ENCODE measurements at regions not wholly inside any gene's neighbourhood (a gene's known extent, or its start where the extent isn't known, plus 50 kb on each side); places are given as distances from the start of the nearest gene placed in this dataset.
"Not testable (repeated sequence)": the region's sequence is repeated elsewhere in the genome, so short reads cannot be mapped to it uniquely, and the experiment has no call there.

DNA sequence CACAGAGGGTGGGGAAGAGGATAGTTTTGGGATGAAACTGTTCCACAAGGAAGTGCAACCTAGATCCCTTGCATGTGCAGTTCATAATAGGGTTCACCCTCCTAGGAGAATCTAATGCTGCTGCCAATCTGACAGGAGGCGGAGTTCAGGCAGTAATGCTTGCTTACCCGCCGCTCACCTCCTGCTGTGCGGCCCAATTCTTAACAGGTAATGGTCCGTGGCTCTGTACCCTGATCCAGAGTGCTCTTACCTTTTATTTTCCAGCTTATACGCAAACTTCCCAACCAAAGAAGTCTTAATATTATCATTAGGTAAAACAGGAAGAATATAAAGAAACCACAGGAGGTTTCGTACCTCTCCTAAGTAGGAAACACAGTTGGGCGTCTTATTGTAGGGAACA lies 82.7 kb upstream of the CD302 start:
- ChIA-PET CTCF (no interaction called here), POLR2A (interaction anchor here (1.1 kb wide), 1 partner anchor 9 kb away, joined by 4 read pairs; no protein-coding TSS in a partner anchor)
- Mint-ChIP-seq H3K27ac (peak overlapping the region; percentile 88), H3K4me3 (no peak overlapping the region), H3K27me3 (no peaks in the 10 kb centered on the region), H3K36me3 (peaks cover 70% of the 10 kb centered on the region), H3K4me1 (ENCODE audit: low read depth) (peaks cover 52% of the 10 kb centered on the region), H3K9me3 (no peaks in the 10 kb centered on the region)
- intact Hi-C loops (cut with micrococcal nuclease), result no loop called here
- no peak for DNase-seq

DNA sequence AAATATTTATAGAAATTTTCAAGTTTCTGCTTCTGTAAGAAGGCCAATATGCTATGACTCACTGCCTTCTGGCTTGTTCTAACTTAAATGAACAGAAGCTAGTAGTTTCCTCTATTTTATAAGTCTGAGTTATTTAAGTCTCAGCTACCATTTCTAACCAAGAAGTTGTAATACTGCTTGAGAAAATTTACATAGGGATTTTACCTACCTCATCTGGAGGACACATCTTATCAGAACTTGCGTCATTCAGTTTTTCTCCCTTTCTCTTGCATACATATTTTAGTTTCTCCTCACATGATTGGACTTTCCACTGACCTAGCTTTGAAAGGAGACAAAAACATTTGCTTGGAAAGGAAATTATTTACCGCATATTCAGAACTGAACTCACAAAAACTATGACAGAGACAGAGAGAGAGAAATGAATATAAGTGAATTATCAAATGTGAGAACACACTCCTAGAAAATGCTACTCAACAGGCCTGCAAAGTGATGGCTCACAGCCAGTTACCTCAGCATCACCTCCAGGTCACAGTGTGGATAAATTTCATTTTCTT lies 81.1 kb upstream of the CD302 start:
- intact Hi-C loops (cut with micrococcal nuclease), result loop anchor here (1.0 to 5.0 kb wide), 11 partner anchors 12 to 1198 kb away; partner anchors contain the start of genes LY75 and MARCHF7
- Mint-ChIP-seq H3K9me3 (no peaks in the 10 kb centered on the region), H3K27me3 (no peaks in the 10 kb centered on the region), H3K4me1 (ENCODE audit: low read depth) (peaks cover 61% of the 10 kb centered on the region), H3K4me3 (no peak overlapping the region), H3K27ac (peak overlapping the region; percentile 88), H3K36me3 (peaks cover 71% of the 10 kb centered on the region)
- ChIA-PET CTCF (interaction anchor here (1.0 to 1.6 kb wide), 6 partner anchors 16 to 363 kb away, joined by 3 to 12 read pairs (median 5); partner anchors contain the start of gene LY75), POLR2A (interaction anchor here (0.8 to 1.6 kb wide), 8 partner anchors 11 to 44 kb away, joined by 3 to 19 read pairs (median 6); partner anchors contain the start of gene LY75)
- peak; percentile 72 for DNase-seq

DNA sequence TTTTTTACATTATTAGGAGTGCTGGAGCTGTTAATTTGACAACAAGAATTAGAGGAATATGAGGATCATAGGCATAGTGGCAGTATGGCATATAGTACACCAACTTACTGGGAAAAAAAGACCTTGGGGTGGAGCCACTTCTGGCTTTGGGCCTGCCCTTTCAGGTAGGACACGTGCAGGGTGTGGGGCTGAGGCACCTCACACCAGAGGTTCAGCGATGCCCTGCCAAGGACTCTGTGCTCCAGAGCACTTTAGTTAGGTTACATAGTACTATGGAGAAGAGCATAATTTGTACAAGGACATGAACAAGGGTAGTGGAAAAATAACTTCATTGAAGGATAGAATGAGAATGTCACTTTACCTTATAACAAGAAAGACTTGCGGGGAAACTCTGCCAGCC lies 77.1 kb upstream of the CD302 start:
- no peak for DNase-seq
- Mint-ChIP-seq H3K36me3 (peaks cover 69% of the 10 kb centered on the region), H3K4me1 (ENCODE audit: low read depth) (peaks cover 45% of the 10 kb centered on the region), H3K9me3 (no peaks in the 10 kb centered on the region), H3K27me3 (no peaks in the 10 kb centered on the region), H3K27ac (peak overlapping the region; percentile 73), H3K4me3 (no peak overlapping the region)
- intact Hi-C loops (cut with micrococcal nuclease), result loop anchor here (5.0 kb wide), 2 partner anchors 167 to 347 kb away; no protein-coding TSS in a partner anchor
- POLR2A ChIA-PET, result interaction anchor here (2.1 kb wide), 1 partner anchor 20 kb away, joined by 8 read pairs; no protein-coding TSS in a partner anchor
- CTCF ChIA-PET, result interaction anchor here (0.9 kb wide), 1 partner anchor 47 kb away, joined by 3 read pairs; no protein-coding TSS in a partner anchor

GRCh38 chr2:159873258-159873657 lies 75.2 kb upstream of the CD302 start:
- H3K4me1 Mint-ChIP-seq (ENCODE audit: low read depth), result peaks cover 27% of the 10 kb centered on the region
- no peak overlapping the region for H3K27ac Mint-ChIP-seq
- DNase-seq, result no peak
- H3K36me3 Mint-ChIP-seq, result peaks cover 67% of the 10 kb centered on the region
- intact Hi-C loops (cut with micrococcal nuclease), result no loop called here
- ChIA-PET POLR2A (no interaction called here), CTCF (interaction anchor here (1.0 to 1.1 kb wide), 2 partner anchors 49 to 95 kb away, joined by 3 read pairs; no protein-coding TSS in a partner anchor)
- no peak overlapping the region for H3K4me3 Mint-ChIP-seq
- H3K9me3 Mint-ChIP-seq, result no peaks in the 10 kb centered on the region
- no peaks in the 10 kb centered on the region for H3K27me3 Mint-ChIP-seq

- Mint-ChIP-seq H3K4me3 (no peak overlapping the region), H3K27me3 (no peaks in the 10 kb centered on the region), H3K27ac (no peak overlapping the region), H3K9me3 (no peaks in the 10 kb centered on the region), H3K4me1 (ENCODE audit: low read depth) (peaks cover 18% of the 10 kb centered on the region), H3K36me3 (peaks cover 63% of the 10 kb centered on the region)
- ChIA-PET CTCF (interaction anchor here (0.6 to 4.7 kb wide), 3 partner anchors 28 to 96 kb away, joined by 4 to 16 read pairs (median 5); no protein-coding TSS in a partner anchor), POLR2A (no interaction called here)
- no peak for DNase-seq
- intact Hi-C loops (cut with micrococcal nuclease), result no loop called here
Observed at GRCh38 chr2:159872353-159872752, 74.3 kb upstream of the CD302 start.

DNA sequence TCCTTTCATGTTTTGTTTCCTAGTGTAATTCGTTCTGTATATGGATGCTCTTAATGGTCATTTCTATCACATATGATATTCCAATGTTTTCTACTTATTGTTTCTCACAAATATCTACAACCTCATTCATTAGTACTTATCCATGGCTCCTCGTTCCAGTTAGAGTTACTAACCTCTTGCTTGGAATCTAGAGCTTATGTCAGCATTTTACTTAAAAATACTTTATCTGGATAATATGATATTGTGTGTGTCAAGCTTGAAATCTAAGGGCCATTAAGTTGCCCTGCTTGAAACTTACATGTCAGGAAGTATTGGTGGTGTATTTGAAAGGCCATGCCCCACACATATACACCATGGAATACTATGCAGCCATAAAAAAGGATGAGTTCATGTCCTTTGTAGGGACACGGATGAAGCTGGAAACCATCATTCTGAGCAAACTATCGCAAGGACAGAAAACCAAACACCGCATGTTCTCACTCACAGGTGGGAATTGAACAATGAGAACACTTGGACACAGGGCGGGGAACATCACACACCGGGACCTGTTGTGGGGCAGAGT lies 70.7 kb upstream of the CD302 start:
- H3K4me3 Mint-ChIP-seq; intact Hi-C loops (cut with micrococcal nuclease); DNase-seq; H3K27ac Mint-ChIP-seq; H3K27me3 Mint-ChIP-seq; POLR2A ChIA-PET; H3K9me3 Mint-ChIP-seq; H3K4me1 Mint-ChIP-seq (ENCODE audit: low read depth): not testable (repeated sequence)
- CTCF ChIA-PET, result interaction anchor here (4.7 kb wide), 1 partner anchor 53 kb away, joined by 16 read pairs; no protein-coding TSS in a partner anchor
- H3K36me3 Mint-ChIP-seq, result peaks cover 68% of the 10 kb centered on the region

GRCh38 chr2:159867567-159868361 lies 69.8 kb upstream of the CD302 start:
- peaks cover 71% of the 10 kb centered on the region for H3K36me3 Mint-ChIP-seq
- no peak for DNase-seq
- H3K27ac Mint-ChIP-seq, result no peak overlapping the region
- no peak overlapping the region for H3K4me3 Mint-ChIP-seq
- POLR2A ChIA-PET, result no interaction called here
- no peaks in the 10 kb centered on the region for H3K9me3 Mint-ChIP-seq
- CTCF ChIA-PET, result interaction anchor here (4.7 kb wide), 1 partner anchor 54 kb away, joined by 16 read pairs; no protein-coding TSS in a partner anchor
- H3K4me1 Mint-ChIP-seq (ENCODE audit: low read depth), result no peaks in the 10 kb centered on the region
- intact Hi-C loops (cut with micrococcal nuclease), result no loop called here
- H3K27me3 Mint-ChIP-seq, result no peaks in the 10 kb centered on the region

GRCh38 chr2:159863526-159864160 lies 65.6 kb upstream of the CD302 start:
- DNase-seq, result no peak
- peaks cover 59% of the 10 kb centered on the region for H3K36me3 Mint-ChIP-seq
- intact Hi-C loops (cut with micrococcal nuclease), result no loop called here
- ChIA-PET POLR2A (no interaction called here), CTCF (no interaction called here)
- H3K27me3 Mint-ChIP-seq, result no peaks in the 10 kb centered on the region
- H3K9me3 Mint-ChIP-seq, result no peaks in the 10 kb centered on the region
- H3K4me3 Mint-ChIP-seq, result no peak overlapping the region
- H3K27ac Mint-ChIP-seq, result no peak overlapping the region
- H3K4me1 Mint-ChIP-seq (ENCODE audit: low read depth), result peaks cover 8% of the 10 kb centered on the region

GRCh38 chr2:159860581-159861310 lies 62.7 kb upstream of the CD302 start:
- ChIA-PET CTCF (no interaction called here), POLR2A (no interaction called here)
- Mint-ChIP-seq H3K36me3 (peaks cover 54% of the 10 kb centered on the region), H3K27me3 (no peaks in the 10 kb centered on the region), H3K27ac (no peak overlapping the region), H3K4me1 (ENCODE audit: low read depth) (peaks cover 8% of the 10 kb centered on the region), H3K4me3 (no peak overlapping the region), H3K9me3 (no peaks in the 10 kb centered on the region)
- intact Hi-C loops (cut with micrococcal nuclease), result no loop called here
- DNase-seq, result no peak

- intact Hi-C loops (cut with micrococcal nuclease), result loop anchor here (1.0 to 5.0 kb wide), 3 partner anchors 20 to 63 kb away; no protein-coding TSS in a partner anchor
- CTCF ChIA-PET, result interaction anchor here (1.9 kb wide), 1 partner anchor 62 kb away, joined by 5 read pairs; no protein-coding TSS in a partner anchor
- no peak for DNase-seq
- H3K36me3 Mint-ChIP-seq, result peaks cover 55% of the 10 kb centered on the region
- no peaks in the 10 kb centered on the region for H3K9me3 Mint-ChIP-seq
- H3K27me3 Mint-ChIP-seq, result no peaks in the 10 kb centered on the region
- POLR2A ChIA-PET, result no interaction called here
- peaks cover 8% of the 10 kb centered on the region for H3K4me1 Mint-ChIP-seq (ENCODE audit: low read depth)
- H3K4me3 Mint-ChIP-seq, result no peak overlapping the region
- no peak overlapping the region for H3K27ac Mint-ChIP-seq
Observed at GRCh38 chr2:159859583-159859982, 61.6 kb upstream of the CD302 start.

GRCh38 chr2:159856760-159857159 lies 58.8 kb upstream of the CD302 start:
- POLR2A ChIA-PET, result no interaction called here
- H3K27me3 Mint-ChIP-seq, result no peaks in the 10 kb centered on the region
- H3K9me3 Mint-ChIP-seq, result no peaks in the 10 kb centered on the region
- H3K36me3 Mint-ChIP-seq, result peaks cover 55% of the 10 kb centered on the region
- intact Hi-C loops (cut with micrococcal nuclease), result loop anchor here (5.0 kb wide), 1 partner anchor 66 kb away; no protein-coding TSS in a partner anchor
- H3K4me1 Mint-ChIP-seq (ENCODE audit: low read depth), result peaks cover 8% of the 10 kb centered on the region
- CTCF ChIA-PET, result no interaction called here
- H3K27ac Mint-ChIP-seq, result no peak overlapping the region
- DNase-seq, result no peak
- H3K4me3 Mint-ChIP-seq, result no peak overlapping the region
